Stimulated activated CD4-positive, alpha-beta T cell treated with anti-CD3 and anti-CD28 coated beads, Interleukin-15, amount 100 ng/mL, for 1 hour (primary cell): ENCODE measurements at regions not wholly inside any gene's neighbourhood (a gene's known extent, or its start where the extent isn't known, plus 50 kb on each side); places are given as distances from the start of the nearest gene placed in this dataset.

Source experiments
- DNase-seq, 2 donors: peaks; one replicate each; pipeline ENCODE4 v3.0.0-alpha.2; 2020; ENCODE audit warnings: low read depth in 1 of 2, low spot score in 1 of 2

DNA sequence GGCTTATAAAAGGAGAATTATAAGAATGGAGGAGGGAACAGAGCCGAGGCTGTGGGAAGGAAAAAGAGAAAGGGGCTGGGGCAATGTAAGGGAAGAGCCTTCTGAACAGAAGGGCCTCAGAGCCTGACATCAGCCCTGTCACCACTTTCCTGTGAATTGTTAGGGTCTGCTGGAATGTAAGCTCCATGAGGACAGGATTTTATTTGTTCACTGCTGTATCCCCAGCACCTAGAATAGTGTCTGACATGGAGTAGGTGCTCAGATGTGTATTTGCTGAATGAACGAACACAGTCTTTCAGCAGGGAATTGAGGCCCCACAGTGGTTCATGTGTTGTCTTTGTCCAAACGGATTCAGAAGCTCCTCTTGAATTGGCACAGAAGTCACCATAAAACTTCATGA lies 251.5 kb downstream of the OPA1 start:
- DNase-seq = no peak

DNA sequence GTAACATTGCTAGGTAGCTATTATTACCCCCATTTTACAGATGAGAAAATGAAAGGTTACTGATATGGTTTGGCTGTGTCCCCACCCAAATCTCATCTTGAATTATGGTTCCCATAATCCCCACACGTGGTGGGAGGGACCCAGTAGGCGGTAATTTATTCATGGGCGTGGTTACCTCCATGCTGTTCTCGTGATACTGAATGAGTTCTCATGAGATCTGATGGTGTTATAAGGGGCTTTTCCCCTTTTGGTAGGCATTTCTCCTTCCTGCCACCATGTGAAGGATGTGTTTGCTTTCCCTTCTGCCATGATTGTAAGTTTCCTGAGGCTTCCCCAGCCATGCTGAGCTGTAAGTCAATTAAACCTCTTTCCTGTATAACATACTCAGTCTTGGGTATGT lies 252.1 kb downstream of the OPA1 start:
- no peak for DNase-seq

DNA sequence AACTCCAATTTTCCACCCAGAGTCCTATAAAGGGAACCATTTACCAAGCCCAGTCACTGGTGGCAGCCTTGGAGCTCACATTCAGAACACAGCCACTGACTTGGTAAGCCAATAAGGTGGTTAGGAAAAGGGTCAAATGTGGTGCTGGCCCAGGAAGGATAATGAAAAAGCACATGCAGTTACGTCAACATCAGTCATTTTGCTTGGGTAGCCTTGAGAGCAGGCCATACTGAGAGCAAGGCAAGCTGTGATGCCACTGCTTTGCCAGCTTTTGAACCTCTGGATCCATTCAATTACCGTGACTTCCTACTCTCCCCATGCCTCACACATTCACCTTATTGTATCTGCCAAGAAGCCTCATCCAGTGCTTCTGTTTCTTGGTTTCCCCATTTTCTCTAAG lies 253.6 kb downstream of the OPA1 start:
- DNase-seq = no peak

DNA sequence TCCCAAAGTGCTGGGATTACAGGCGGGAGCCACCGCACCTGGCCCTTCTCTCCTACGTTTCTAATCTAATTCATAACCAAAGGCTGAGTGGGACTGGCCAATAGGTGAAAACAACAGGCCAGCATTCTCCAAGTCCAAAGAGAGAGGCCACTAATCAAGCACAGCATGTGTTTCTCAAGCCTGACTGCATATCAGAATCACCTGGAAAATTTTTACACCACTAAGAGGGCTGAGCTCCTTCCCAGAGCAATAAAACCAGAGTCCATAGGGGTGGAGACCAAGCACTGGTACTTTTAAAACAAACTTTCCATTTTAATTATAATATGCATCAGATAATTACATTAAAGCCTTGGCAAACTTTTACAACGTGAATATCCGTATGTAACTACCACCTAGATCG lies 254.4 kb downstream of the OPA1 start:
- no peak for DNase-seq

DNA sequence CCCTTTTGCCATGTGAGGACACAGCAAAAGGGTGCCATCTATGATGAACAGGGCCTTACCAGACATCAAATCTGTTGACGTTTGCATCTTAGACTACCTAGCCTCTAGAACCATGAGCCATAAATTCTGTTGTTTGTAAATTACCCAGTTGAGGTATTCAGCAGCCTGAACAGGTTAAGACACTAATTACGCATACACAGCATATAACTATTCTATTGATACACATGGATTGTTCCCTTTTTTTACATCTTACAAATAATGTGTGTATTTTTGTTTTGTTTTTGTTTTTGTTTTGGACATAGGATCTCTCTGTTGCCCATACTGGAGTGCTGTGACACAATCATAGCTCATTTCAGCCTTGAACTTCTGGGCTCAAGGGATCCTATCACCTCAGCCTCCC lies 255.5 kb downstream of the OPA1 start:
- DNase-seq = no peak

DNA sequence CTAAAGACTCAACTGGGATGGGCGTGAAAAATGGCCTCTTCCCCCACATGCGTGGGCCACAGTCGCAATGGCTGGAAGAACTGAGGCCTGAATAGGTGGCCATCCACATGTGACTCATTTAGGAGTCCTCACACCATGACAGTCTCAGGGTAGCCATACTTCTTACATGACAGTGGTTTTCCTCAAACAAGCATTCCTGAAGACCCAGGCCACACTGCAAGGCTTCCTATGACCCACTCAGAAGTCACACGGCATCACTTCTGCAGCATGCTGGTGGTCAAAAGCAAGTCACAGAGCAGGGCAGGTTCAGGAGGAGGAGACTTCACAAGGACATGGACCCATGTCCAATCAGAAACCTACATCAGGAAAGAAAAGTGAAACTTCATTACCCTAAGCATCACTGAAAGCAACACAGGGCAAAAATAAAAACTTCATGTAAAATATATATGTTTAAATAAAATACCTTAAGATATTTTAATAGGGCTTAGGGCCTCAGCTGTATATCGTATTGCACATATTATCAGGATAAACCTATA lies 257.1 kb downstream of the OPA1 start:
- DNase-seq = no peak

DNA sequence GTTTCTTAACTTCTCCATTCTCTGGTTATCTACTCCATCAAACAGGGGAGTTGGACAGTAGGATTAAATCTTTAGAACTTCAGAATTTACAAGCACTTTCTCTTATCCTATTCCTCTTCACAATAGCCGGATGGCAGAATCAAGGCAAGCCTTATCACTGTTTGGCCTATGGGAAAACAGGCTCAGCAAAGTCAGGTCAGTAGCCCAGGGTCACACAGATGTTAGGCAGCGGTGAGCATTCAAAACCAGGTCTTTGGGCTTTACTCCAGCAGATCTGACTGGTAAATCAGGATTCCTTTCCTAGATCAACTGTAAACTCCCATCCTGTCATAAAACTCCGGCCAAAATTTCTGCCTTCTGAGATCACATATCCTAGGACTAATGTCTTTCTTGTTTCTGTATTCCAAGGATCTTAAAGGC lies 258.4 kb downstream of the OPA1 start:
- no peak for DNase-seq

DNA sequence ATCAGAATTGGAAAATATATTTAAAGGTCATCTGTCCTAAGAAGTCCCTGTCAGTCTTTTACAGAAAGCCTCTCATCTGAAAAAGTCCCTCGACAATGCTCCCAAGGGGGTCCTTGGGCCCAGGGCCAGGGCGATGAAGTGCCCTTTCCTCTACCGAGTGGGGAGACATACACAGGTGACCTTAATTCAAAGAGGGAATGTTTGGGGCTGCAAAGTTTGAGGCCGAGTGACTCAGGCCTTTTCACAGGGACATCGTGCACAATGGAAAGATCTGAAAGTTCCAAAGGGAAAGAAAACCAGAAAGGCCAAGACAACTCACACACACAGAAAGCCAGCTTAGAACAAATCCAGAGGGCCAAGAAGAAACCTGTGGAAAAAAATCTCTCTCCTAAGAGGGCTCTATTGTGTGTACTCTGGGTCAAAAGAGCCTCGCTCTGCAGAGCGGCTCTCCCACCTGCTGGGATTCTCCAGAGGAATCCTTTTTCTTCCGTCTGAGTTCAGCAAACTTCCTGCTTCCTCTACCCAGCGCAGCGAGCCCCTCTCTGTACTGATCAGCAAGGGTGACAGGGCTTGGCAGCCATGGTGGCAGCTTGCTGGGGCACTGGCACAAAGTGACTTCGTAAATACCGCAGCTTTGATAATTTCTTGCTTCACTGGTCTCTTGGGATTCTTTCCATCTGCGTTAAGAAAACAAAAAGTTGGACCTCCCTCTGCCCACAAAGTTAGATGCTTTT lies 259.1 kb downstream of the OPA1 start:
- DNase-seq = no peak

DNA sequence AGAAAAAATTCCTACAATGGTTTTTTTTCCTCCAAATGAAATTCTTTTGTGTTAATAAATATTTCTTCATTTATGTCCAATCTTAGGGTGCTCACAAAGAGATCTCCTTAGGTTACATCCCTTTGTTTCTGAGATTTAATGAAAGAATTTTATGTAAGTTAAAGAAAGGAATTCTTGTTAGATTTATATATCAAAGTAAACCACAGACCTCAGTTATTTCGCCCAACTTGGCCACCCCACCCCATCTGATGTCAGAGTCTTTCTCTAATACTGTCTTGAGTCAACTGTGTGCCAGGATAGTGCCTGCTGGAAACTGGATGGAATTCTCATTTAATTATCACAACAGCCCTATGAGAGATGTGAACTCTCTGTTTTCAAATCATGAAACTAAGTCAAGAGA lies 259.9 kb downstream of the OPA1 start:
- DNase-seq = no peak

DNA sequence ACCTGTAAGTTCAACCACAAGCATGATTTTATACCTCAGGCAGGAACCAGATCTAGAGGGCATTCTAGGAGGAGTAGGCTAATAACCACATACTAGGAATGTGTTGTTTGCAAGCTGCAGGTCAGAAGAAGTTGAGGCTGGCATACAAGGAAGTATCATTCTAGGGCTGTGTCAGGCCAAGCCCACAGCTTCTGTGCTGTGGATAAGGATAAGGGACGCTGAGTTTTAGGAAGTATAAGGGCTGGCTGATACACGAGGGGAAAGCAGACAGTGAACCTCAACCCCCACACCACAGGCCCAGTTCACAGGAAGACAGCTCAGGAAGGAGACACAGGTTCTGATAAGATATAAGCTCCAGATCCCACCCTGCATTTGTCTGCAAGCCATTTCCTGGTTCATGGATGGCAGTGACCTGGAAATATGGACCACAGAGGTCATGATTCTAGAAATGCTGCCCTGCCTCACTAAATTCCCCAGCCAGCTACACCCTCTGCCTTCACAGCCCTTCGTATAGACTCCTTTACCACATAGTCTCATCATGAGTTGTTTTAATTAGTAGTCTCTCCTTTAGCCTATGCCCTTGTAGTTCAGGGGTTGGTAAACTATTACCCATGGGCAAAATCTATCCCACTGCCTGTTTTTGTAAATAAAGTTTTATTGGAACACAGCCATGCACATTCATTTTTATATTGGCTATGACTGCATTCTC lies 260.7 kb downstream of the OPA1 start:
- DNase-seq = no peak

DNA sequence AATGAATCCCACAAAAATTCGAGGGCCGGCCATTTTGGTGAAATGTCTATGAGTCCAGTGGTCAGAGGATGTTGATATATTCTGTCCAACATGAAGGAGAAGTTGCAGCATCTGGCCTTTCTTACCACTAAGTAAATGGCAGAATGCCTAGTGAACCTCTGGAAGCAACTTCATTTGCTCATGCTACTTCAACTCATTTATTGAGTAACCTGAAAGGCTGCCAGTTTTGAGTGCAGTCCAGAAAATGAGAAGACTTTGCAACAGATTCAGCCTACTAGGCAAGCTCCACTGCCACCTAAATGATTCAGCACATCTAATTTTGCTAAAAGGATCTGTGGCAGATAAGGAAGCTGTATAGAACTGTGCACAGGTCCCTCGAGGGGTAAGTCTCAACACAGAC lies 265.0 kb downstream of the OPA1 start:
- no peak for DNase-seq

DNA sequence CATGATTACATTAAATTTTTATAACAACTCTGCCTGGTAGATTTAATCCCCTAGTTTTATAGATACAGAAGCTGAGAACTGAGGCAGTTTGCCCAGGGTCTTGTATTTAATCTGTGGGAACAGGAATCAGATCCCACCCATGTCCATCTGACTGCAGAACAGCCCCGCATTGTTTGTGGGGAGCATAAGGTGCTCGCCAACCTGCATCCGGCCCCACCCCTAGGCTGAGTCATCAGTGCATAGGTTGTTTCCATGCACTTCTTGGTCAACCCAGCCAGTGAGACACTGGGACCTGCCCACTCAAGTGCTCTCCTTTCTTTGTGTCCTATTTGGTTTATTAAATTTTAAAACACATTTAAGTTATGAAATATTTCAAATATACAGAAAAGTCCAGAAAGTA lies 266.2 kb downstream of the OPA1 start:
- DNase-seq = no peak

DNA sequence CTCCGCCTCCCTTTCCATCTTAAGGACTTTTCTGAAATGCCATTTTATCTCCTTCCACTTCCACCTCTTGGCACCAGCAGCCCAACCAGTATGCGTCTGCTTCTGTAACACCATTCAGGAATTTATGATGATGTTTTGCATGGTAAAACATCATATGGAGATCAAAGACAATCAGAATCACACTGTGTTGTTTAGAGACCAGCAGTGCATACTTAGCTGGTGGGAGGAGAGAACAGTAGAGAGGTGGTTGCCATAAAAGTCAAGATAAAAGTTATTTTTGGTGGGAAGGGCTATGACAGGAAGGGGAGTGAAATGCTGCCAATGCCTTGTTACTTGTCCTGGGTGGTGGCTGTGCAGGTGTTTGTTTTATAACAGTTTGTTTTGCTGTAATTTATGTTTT lies 268.0 kb downstream of the OPA1 start:
- no peak for DNase-seq

DNA sequence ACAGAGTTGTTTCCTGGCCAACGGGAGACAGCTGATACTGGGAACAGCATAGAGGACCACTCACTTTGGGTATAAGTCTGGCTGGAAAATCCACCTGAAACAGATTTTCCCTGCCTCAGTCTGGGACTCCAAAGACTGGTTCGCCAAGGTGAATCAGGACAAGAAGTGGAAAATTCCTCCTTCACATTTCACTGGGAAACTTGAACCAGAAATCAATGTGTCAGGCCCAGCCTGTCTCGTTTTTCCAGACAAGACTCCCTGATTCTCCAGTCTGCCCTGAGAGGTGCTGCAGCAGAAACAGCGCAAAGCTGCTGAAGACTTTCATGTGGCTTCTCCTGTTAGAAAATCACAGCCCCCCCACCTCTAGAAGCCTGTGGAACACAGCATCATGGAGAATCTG lies 269.8 kb downstream of the OPA1 start:
- DNase-seq = no peak

DNA sequence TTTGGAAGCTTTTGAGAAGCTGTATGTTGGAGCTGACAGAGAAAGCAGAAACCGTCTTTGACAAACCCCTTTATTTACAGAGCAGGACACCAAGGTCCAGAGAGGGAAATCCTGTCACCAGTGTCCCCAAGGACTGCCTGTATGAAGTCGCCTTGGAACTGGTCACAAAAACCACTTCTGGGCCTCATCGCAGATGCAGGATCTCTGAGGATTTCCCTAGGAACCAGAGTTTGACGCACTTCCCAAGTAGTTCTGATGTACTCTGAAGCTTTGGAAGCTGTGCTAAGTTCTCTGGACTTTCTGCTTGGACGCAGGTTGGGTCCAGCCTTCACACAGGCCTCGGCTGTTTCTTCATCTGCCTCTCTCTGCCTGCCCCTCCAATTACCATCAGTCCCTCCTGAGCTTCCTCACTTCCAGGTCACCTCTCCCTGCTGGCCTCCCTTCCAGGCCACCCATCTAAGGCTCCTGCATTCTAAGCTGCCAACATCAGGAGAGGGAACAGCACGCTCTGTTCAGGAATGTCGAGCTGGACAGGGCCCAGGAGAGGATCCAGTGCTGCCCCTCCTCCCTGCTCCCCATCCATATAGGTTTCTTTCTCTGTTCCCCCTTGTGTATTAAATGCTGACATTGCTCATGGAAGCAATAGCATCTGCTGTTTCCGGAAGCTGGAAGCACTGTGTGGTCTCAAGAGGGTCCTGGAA lies 270.8 kb downstream of the OPA1 start:
- no peak for DNase-seq

DNA sequence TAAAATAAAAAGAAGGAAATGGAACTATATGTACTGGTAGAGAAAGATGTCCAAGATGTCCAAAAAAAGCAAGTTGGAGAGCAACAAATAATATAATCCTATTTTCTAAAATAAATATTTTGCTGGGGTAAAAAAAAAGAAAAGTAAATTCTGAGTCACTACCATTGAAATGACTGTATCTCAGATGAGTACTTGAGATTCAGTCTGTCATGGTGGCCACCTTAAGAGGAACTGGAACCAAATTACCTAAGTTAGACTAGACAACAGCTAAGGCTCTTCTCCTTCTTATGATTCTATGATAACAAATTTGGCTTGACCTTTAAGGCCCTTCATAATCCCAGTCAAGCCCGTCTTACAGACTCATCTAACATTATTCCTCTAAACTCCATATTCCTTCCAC lies 270.6 kb upstream of the HES1 start:
- DNase-seq = no peak

DNA sequence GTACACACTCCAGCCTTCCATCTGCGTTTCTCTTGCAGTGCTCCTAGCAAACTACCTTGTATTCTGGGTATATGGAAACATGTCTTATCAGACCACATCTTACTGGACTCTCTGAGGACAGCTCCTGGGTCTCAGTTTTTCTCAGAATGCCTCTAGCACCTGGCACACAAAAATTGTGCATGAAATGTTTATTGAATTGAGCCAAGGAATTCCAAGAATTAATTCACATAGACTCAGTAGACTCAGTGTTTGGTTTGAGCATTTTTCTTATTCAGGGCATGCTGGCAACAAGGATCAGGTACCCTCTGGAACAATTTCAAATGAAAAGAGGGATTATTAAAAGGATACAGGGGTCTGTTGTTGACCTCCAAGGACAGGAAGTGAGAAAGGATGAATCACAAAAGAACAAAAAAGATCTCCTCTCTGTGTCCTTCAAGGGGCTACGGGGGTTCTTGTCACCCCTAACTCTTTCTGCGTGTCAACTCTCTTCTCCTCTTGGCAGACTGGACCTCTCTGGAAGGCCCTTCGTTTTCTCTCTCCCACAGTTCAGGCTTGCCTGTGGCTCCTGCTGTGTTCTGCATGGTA lies 270.0 kb upstream of the HES1 start:
- no peak for DNase-seq

DNA sequence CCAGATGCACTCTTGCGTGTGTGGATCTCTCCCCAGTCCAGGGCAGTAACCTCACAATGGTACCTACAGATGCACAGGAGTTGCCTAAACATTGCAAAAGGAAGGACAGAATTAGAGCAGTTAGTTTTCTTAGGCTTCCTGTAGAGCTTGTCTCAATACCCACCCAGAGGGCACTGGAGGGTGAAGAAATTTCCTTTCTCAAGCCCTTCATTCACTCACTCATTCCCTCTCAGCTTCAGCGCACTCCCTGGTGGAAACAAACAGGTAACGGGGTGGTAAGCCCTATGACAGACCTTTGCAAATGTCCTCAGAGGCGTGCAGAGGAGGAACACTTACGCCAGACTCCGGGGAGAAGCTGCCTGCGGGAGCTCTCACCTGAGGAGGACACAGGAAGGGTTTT lies 267.4 kb upstream of the HES1 start:
- DNase-seq = no peak

DNA sequence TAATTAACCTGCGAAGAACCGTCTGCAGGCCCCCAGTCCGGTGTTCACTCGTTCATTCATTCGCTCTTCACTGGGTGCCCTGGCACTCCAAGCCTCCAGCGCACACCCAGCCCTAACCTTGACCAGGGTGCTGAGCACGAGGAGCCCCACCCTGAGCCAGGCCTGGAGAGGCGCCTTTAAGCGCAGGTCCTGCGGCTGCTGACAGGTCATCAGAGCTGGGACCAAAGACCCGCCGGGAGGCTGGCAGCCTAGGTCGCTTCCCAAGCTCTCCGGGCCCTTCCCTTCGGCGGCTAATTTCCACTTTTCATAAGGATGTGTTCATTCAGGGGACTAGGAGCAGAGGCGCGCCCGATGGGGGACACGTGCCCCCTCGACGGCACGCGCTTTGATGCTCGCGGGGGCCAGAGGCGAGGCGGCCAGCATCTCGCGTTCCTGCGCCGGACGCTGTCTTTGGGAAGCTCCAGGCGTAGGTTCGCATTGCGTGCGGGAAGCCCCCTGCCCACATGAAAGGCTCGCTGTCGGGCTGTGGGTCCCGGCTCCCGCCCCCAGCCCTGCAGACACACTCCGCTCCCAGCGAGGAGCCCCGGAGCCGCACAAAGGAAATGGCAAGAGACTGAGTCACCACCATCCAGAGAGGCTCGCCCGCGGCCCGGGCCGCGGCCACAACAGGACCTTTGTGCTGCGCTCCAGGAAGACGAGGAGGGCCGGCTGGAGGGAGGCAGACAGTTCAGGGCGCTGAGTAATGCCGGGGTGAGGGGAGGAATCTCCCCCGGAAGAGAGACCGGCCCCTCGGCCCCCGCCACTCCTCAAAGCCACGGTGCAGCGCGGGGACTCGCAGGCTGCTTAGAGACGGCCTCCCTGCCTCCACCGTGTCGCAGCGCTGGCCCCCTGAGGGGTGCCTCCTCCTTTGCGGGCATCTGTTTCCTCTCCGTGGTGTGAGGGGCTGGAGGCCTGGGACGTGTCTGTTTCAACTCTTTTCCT lies 266.4 kb upstream of the HES1 start:
- no peak for DNase-seq

DNA sequence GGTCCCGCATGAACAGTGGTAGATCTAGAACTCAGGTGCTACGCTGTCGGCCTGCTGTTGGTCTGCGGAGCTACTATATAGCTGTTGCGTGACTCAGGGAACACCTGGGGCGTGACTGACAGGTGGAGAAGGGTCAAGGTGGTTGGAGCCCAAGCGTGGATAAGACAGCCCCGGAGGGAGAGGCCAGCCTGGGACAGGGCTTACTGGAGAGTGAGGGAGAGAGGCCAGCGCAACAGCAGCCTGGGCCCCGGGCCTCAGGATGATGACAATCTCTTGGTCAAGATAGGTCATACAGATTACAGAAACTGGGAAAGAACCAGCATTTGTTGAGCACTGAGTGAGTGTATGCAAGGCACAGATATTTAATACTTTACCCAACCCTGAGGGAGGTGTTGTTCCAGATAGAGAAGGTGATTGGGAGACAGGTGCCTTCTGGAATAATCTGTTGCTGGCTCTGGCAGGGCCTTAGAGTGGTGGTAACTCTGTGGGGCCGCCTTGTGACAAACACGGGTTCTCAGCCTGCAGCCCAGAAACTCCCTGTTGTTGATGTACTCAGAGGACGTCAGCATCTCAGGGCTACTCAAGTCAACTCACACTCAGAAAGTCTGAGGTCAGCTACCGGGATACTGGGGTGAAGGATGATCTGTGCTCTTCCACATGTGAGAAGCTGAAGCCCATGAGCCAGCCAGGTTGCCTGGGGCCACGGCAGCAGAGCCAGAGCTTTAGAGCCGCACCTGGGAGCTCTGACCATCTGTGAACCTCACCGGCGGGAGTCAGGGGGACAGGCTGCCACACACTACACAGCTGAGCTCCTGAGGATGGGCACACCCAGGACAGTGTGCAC lies 265.4 kb upstream of the HES1 start:
- no peak for DNase-seq
